DOHH2 (cell line): ENCODE measurements at regions not wholly inside any gene's neighbourhood (a gene's known extent, or its start where the extent isn't known, plus 50 kb on each side); places are given as distances from the start of the nearest gene placed in this dataset.
A peak's percentile ranks its signal among the peaks of the same experiment; 100 is the strongest.

Source experiments
- EZH2phosphoT487 ChIP-seq: fragments of 200-600 bp; sonication (generic); IDR thresholded peaks from 2 replicates; pipeline ENCODE4 v1.6.1; 2017; ENCODE audit warnings: borderline replicate concordance, mild to moderate bottlenecking, antibody characterized with exemption, low read length, moderate library complexity, mixed read lengths
- TF ChIP-seq, protein P1 (sequence below): fragments of 200-600 bp; sonication (generic); IDR thresholded peaks from one replicate; pipeline ENCODE4 v1.5.1; 2014; ENCODE audit warnings: antibody characterized with exemption, mild to moderate bottlenecking, low read depth, low read length; ENCODE audit not compliant: poor library complexity, severe bottlenecking

DNA sequence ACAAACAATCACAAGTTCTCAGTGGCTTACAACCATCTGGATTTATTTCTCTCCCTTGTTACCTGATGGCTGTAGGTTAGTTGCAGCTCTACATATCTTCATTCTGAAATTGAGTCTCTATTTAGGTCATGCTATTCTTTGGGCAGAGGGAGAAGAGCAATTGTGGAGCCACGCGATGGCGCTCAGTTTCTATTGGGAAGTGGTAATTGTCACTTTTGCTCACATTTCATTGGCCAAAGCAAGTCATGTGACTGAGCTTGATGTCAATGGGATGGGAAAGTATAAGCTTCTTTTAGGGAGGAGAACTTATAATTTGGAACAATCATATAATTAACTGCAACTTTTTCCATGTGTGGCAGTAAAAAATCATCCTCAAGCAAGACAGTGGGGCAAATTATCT, 166.5 kb downstream of the LMO4 start:
- TF ChIP-seq, protein P1, sequence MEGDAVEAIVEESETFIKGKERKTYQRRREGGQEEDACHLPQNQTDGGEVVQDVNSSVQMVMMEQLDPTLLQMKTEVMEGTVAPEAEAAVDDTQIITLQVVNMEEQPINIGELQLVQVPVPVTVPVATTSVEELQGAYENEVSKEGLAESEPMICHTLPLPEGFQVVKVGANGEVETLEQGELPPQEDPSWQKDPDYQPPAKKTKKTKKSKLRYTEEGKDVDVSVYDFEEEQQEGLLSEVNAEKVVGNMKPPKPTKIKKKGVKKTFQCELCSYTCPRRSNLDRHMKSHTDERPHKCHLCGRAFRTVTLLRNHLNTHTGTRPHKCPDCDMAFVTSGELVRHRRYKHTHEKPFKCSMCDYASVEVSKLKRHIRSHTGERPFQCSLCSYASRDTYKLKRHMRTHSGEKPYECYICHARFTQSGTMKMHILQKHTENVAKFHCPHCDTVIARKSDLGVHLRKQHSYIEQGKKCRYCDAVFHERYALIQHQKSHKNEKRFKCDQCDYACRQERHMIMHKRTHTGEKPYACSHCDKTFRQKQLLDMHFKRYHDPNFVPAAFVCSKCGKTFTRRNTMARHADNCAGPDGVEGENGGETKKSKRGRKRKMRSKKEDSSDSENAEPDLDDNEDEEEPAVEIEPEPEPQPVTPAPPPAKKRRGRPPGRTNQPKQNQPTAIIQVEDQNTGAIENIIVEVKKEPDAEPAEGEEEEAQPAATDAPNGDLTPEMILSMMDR: peak; percentile 38
- no peak for TF ChIP-seq EZH2phosphoT487
